ENCODE measurements at regions not wholly inside any gene's neighbourhood (a gene's known extent, or its start where the extent isn't known, plus 50 kb on each side); places are given as distances from the start of the nearest gene placed in this dataset.

GRCh38 chr1:189819751-189820150 is 657.9 kb downstream of the BRINP3 start:
- no peak for TF ChIP-seq POLR2AphosphoS5 (IDR thresholded peaks at IDR 0.05; ENCODE audit: low read depth, low read length)
- no peak for TF ChIP-seq POLR2A (IDR thresholded peaks at IDR 0.05; ENCODE audit: low read depth, low read length)
- TF ChIP-seq TAF1 (IDR thresholded peaks at IDR 0.05; ENCODE audit: borderline replicate concordance, low read depth, low read length) = no peak

Measured in GM12892 (cell line).